SU-DHL-6 (cell line): ENCODE measurements at regions not wholly inside any gene's neighbourhood (a gene's known extent, or its start where the extent isn't known, plus 50 kb on each side); places are given as distances from the start of the nearest gene placed in this dataset.

Experiments used
- H2AFZ ChIP-seq: fragments of 200-600 bp; sonication (generic); 2 replicates; pipeline ENCODE4 v1.6.1; 2014; ENCODE audit warnings: low read depth, mild to moderate bottlenecking, moderate library complexity, mixed read lengths, antibody characterized with exemption, low read length; ENCODE audit not compliant: severe bottlenecking
- H3F3A ChIP-seq: fragments of 200-600 bp; shearing (Covaris generic); 2 replicates; pipeline ENCODE4 v1.6.0; 2016; ENCODE audit warnings: antibody characterized with exemption, mild to moderate bottlenecking; ENCODE audit not compliant: insufficient read depth
- H3K27ac ChIP-seq: fragments of 200-600 bp; sonication (generic); 2 replicates; pipeline ENCODE4 v1.5.1; 2016; ENCODE audit warnings: low read depth, mild to moderate bottlenecking, low read length, moderate library complexity, mixed read lengths
- H3K27me3 ChIP-seq: fragments of 200-600 bp; sonication (generic), shearing (Covaris generic); 2 replicates; pipeline ENCODE4 v1.6.0; 2014; ENCODE audit warnings: mild to moderate bottlenecking, low read length
- H3K36me3 ChIP-seq: fragments of 200-600 bp; sonication (generic); 2 replicates; pipeline ENCODE4 v1.6.1; 2014; ENCODE audit warnings: mild to moderate bottlenecking, low read length, mixed read lengths
- H3K4me2 ChIP-seq: fragments of 300-600, 200-600 bp; shearing (Covaris generic), sonication (generic); 2 replicates; pipeline ENCODE4 v1.6.0; 2014; ENCODE audit warnings: low read length, low read depth, mild to moderate bottlenecking; ENCODE audit not compliant: poor library complexity, severe bottlenecking
- H3K4me3 ChIP-seq: fragments of 200-600 bp; sonication (generic); 2 replicates; pipeline ENCODE4 v1.5.1; 2014; ENCODE audit warnings: antibody characterized with exemption, low read length, mild to moderate bottlenecking, mixed read lengths; ENCODE audit not compliant: insufficient read depth, poor library complexity, severe bottlenecking
- H3K79me2 ChIP-seq: fragments of 200-600 bp; sonication (generic); 2 replicates; pipeline ENCODE4 v1.6.1; 2014; ENCODE audit warnings: mild to moderate bottlenecking, low read length, moderate library complexity; ENCODE audit not compliant: insufficient read depth
- H3K9ac ChIP-seq: fragments of 200-600 bp; sonication (generic); 2 replicates; pipeline ENCODE4 v1.7.0; 2014; ENCODE audit warnings: mild to moderate bottlenecking, low read length
- H3K9me2 ChIP-seq: fragments of 200-600 bp; sonication (generic); replicated peaks from 2 replicates; pipeline ENCODE4 v1.6.1; 2014; ENCODE audit warnings: low read length; ENCODE audit not compliant: insufficient read depth
- H3K9me3 ChIP-seq: fragments of 200-600 bp; sonication (generic); 2 replicates; pipeline ENCODE4 v1.6.1; 2014; ENCODE audit warnings: low read length, mixed read lengths; ENCODE audit not compliant: insufficient read depth
- H4K20me1 ChIP-seq: fragments of 200-600 bp; sonication (generic); 2 replicates; pipeline ENCODE4 v1.6.1; 2014; ENCODE audit warnings: low read depth, mild to moderate bottlenecking, antibody characterized with exemption, low read length, moderate library complexity, mixed read lengths
- CTCF ChIP-seq: fragments of 200-600 bp; sonication (generic); IDR thresholded peaks from one replicate; pipeline ENCODE4 v1.5.1; 2017; ENCODE audit warnings: antibody characterized with exemption, mild to moderate bottlenecking, low read length, moderate library complexity; ENCODE audit not compliant: insufficient read depth, poor library complexity, severe bottlenecking
- EZH2phosphoT487 ChIP-seq: fragments of 200-600 bp; sonication (generic), shearing (Covaris generic); conservative IDR thresholded peaks from 2 replicates; pipeline ENCODE4 v1.6.1; 2018; ENCODE audit warnings: mild to moderate bottlenecking, antibody characterized with exemption, low read length, moderate library complexity, mixed read lengths

DNA sequence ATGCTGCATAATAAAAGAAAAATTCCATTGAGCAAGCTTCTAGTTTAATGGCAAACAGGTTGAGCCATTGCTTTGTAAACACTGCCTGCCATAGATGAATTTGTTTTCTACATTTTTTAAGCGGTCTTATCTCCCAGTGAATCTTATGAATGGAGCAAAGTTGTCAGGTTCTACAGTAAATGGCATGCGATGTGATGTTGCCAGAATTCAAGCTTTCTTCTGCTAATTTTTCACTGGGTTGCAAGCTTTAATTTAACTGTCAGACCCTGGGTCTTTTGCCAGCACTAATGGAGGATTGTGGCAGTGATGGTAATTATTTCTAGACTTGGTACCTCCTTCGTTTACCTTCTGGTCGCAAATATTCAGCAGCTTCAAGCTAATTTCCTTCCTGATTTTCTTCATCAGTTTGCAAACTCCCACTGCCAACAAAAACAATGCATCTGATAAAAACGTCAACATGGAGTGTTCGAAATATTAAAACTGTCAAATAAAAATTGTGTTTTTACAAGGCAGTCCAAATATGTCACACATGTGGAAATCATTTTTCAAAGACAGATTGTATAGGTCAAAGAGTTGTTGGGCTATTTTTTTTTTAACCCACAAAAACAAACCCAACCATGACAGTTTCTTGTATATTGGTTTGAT, 274.2 kb upstream of the ERCC4 start:
- H3K9me2 ChIP-seq = no peaks in the 10 kb centered on the region
- H3K27ac ChIP-seq = no peak overlapping the region
- H4K20me1 ChIP-seq = no peaks in the 10 kb centered on the region
- no peaks in the 10 kb centered on the region for H3K9me3 ChIP-seq
- H3F3A ChIP-seq = no peaks in the 10 kb centered on the region
- H3K9ac ChIP-seq = no peak overlapping the region
- H3K4me3 ChIP-seq = no peak overlapping the region
- H2AFZ ChIP-seq = no peak overlapping the region
- no peak overlapping the region for H3K4me2 ChIP-seq
- no peaks in the 10 kb centered on the region for H3K27me3 ChIP-seq
- H3K79me2 ChIP-seq = no peaks in the 10 kb centered on the region
- TF ChIP-seq CTCF (no peak), EZH2phosphoT487 (no peak)
- no peaks in the 10 kb centered on the region for H3K36me3 ChIP-seq

DNA sequence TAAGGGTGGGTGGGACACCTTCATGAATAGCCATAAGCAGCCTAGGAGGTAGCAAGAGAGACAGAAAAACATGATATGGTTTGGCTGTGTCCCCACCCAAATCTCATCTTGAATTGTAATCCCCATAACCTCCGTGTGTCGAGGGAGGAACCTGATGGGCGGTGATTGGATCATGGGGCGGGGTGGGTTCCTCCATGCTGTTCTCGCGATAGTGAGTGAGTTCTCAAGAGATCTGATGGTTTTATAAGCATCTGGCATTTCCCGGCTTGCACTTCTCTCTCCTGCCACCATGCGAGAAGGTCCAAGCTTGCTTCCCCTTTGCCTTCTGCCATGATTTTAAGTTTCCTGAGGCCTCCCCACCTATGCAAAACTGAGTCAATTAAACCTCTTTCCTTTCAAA, 259.1 kb upstream of the ERCC4 start:
- no peaks in the 10 kb centered on the region for H3F3A ChIP-seq
- no peak overlapping the region for H3K27ac ChIP-seq
- no peaks in the 10 kb centered on the region for H3K9me2 ChIP-seq
- H3K9me3 ChIP-seq = no peaks in the 10 kb centered on the region
- no peak overlapping the region for H3K9ac ChIP-seq
- no peaks in the 10 kb centered on the region for H3K79me2 ChIP-seq
- no peak overlapping the region for H2AFZ ChIP-seq
- no peaks in the 10 kb centered on the region for H3K36me3 ChIP-seq
- H3K27me3 ChIP-seq = no peaks in the 10 kb centered on the region
- no peak overlapping the region for H3K4me2 ChIP-seq
- no peak overlapping the region for H3K4me3 ChIP-seq
- TF ChIP-seq CTCF = no peak
- TF ChIP-seq EZH2phosphoT487 = no peak
- no peaks in the 10 kb centered on the region for H4K20me1 ChIP-seq

- Histone ChIP-seq H3K4me2 (no peak overlapping the region), H3K27ac (no peak overlapping the region), H3K36me3 (no peaks in the 10 kb centered on the region), H3K9me2 (no peaks in the 10 kb centered on the region), H3K27me3 (no peaks in the 10 kb centered on the region), H3F3A (no peaks in the 10 kb centered on the region), H2AFZ (no peak overlapping the region), H3K79me2 (no peaks in the 10 kb centered on the region), H4K20me1 (no peaks in the 10 kb centered on the region), H3K9ac (no peak overlapping the region), H3K9me3 (no peaks in the 10 kb centered on the region), H3K4me3 (no peak overlapping the region)
- TF ChIP-seq EZH2phosphoT487 = no peak
- no peak for TF ChIP-seq CTCF
Measured at GRCh38 chr16:13665876-13666275, 254.1 kb upstream of the ERCC4 start.
